GM23248 (cell line): ENCODE measurements at regions not wholly inside any gene's neighbourhood (a gene's known extent, or its start where the extent isn't known, plus 50 kb on each side); places are given as distances from the start of the nearest gene placed in this dataset.

Source experiments
- DNase-seq: peaks from one replicate; pipeline ENCODE4 v3.0.0-alpha.2; 2015
- H2AFZ ChIP-seq: fragments of 200-600 bp; sonication (generic); 2 replicates; pipeline ENCODE4 v1.6.1; 2016; ENCODE audit warnings: antibody characterized with exemption
- H3F3A ChIP-seq: fragments of 200-600 bp; sonication (generic); 2 replicates; pipeline ENCODE4 v1.6.1; 2016; ENCODE audit warnings: mild to moderate bottlenecking, antibody characterized with exemption, mixed run types; ENCODE audit not compliant: insufficient read depth
- H3K27ac ChIP-seq: fragments of 200-600 bp; sonication (generic); 2 replicates; pipeline ENCODE4 v1.5.1; 2016; ENCODE audit warnings: mild to moderate bottlenecking
- H3K27me3 ChIP-seq: fragments of 200-600 bp; sonication (generic); replicated peaks from 2 replicates; pipeline ENCODE4 v1.6.1; 2016; ENCODE audit warnings: mild to moderate bottlenecking; ENCODE audit not compliant: insufficient read depth
- H3K36me3 ChIP-seq: fragments of 200-600 bp; sonication (generic); 2 replicates; pipeline ENCODE4 v1.6.1; 2016; ENCODE audit warnings: low read depth, mild to moderate bottlenecking
- H3K4me1 ChIP-seq: fragments of 200-600 bp; sonication (generic); 2 replicates; pipeline ENCODE4 v1.6.1; 2016; ENCODE audit warnings: mild to moderate bottlenecking; ENCODE audit not compliant: insufficient read depth
- H3K4me2 ChIP-seq: fragments of 200-600 bp; sonication (generic); one replicate; pipeline ENCODE4 v1.6.1; 2016; ENCODE audit warnings: mild to moderate bottlenecking; ENCODE audit not compliant: unreplicated experiment
- H3K4me3 ChIP-seq: fragments of 200-600 bp; sonication (generic); 2 replicates; pipeline ENCODE4 v1.5.1; 2016; ENCODE audit warnings: mild to moderate bottlenecking
- H3K79me2 ChIP-seq: fragments of 200-600 bp; sonication (generic); 2 replicates; pipeline ENCODE4 v1.6.1; 2016; ENCODE audit warnings: mild to moderate bottlenecking; ENCODE audit not compliant: insufficient read depth
- H3K9ac ChIP-seq: fragments of 200-600 bp; sonication (generic); 2 replicates; pipeline ENCODE4 v1.6.1; 2016; ENCODE audit warnings: mild to moderate bottlenecking
- H3K9me2 ChIP-seq: fragments of 200-600 bp; sonication (generic); 2 replicates; pipeline ENCODE4 v1.6.1; 2016; ENCODE audit warnings: mixed run types, mild to moderate bottlenecking, moderate library complexity; ENCODE audit not compliant: insufficient read depth
- H3K9me3 ChIP-seq: fragments of 200-600 bp; sonication (generic); one replicate; pipeline ENCODE4 v1.6.1; 2017; ENCODE audit warnings: low read depth
- H4K20me1 ChIP-seq: fragments of 200-600 bp; sonication (generic); 2 replicates; pipeline ENCODE4 v1.6.0; 2016; ENCODE audit not compliant: insufficient read depth
- EZH2 ChIP-seq: fragments of 200-600 bp; sonication (generic); IDR thresholded peaks from 2 replicates; pipeline ENCODE4 v1.6.1; 2018; ENCODE audit warnings: antibody characterized with exemption, mild to moderate bottlenecking; ENCODE audit not compliant: insufficient read depth, poor library complexity, severe bottlenecking
- EZH2phosphoT487 ChIP-seq: fragments of 200-600 bp; sonication (generic); IDR thresholded peaks from 2 replicates; pipeline ENCODE4 v1.6.1; 2018; ENCODE audit warnings: antibody characterized with exemption, moderate library complexity, mild to moderate bottlenecking, low read depth; ENCODE audit not compliant: insufficient read depth
- WGBS, 2 experiments: methylation state at CpG; one replicate each; pipeline ENCODE4 v1.1.6; 2015 to 2017; ENCODE audit warnings: low lambda C conversion rate in 2 of 2, low coverage in 1 of 2; ENCODE audit errors: missing lambda C conversion rate in 2 of 2; 5-methylcytosine and 5-hydroxymethylcytosine counted together
- in situ Hi-C: fragments of 300-500 bp; cut with MboI; formaldehyde crosslinking; loops from 2 replicates; pipeline ENCODE4 v1.15.0; 2020

GRCh38 chr11:31902706-31903105 is 91.6 kb upstream of the PAX6 start:
- Histone ChIP-seq H3K79me2 (no peaks in the 10 kb centered on the region), H3K4me1 (no peaks in the 10 kb centered on the region), H3K36me3 (no peaks in the 10 kb centered on the region), H3K9ac (no peak overlapping the region), H3K4me2 (no peak overlapping the region), H3K27me3 (no peaks in the 10 kb centered on the region), H3F3A (no peaks in the 10 kb centered on the region), H3K9me3 (no peaks in the 10 kb centered on the region), H3K4me3 (no peak overlapping the region), H3K9me2 (no peaks in the 10 kb centered on the region), H3K27ac (no peak overlapping the region), H2AFZ (no peak overlapping the region), H4K20me1 (no peaks in the 10 kb centered on the region)
- in situ Hi-C loops = no loop called here
- no peak for TF ChIP-seq EZH2phosphoT487
- TF ChIP-seq EZH2 = no peak
- DNase-seq = no peak
- 45 to 61% methylated on average over 5 of the region's 5 CpGs for WGBS, 2 experiments

- WGBS, 2 experiments = 89 to 93% methylated on average over 1 of the region's 1 CpG
- peak; percentile 23 for DNase-seq
- in situ Hi-C loops = no loop called here
Measured at GRCh38 chr11:31895926-31896325, 84.8 kb upstream of the PAX6 start.

GRCh38 chr11:31887180-31887579 is 76.1 kb upstream of the PAX6 start:
- Histone ChIP-seq H3K9me3 (no peaks in the 10 kb centered on the region), H3K27me3 (peaks cover 17% of the 10 kb centered on the region; the same call in 1 of the 2 replicates), H3K4me2 (no peak overlapping the region), H3K27ac (no peak overlapping the region), H3K9me2 (no peaks in the 10 kb centered on the region), H3K36me3 (no peaks in the 10 kb centered on the region), H3K4me3 (no peak overlapping the region), H2AFZ (no peak overlapping the region), H3F3A (no peaks in the 10 kb centered on the region), H3K4me1 (no peaks in the 10 kb centered on the region), H3K9ac (no peak overlapping the region), H4K20me1 (no peaks in the 10 kb centered on the region), H3K79me2 (no peaks in the 10 kb centered on the region)
- in situ Hi-C loops = no loop called here
- 72 to 76% methylated on average over 6 of the region's 6 CpGs for WGBS, 2 experiments
- DNase-seq = no peak
- TF ChIP-seq EZH2phosphoT487 (no peak), EZH2 (no peak)

More at GRCh38 chr11:31895926-31896325, 84.8 kb upstream of the PAX6 start:
- no peak overlapping the region for H3K4me2 ChIP-seq
- no peaks in the 10 kb centered on the region for H3K79me2 ChIP-seq
- H3F3A ChIP-seq = no peaks in the 10 kb centered on the region
- no peak overlapping the region for H3K4me3 ChIP-seq
- H3K9me3 ChIP-seq = no peaks in the 10 kb centered on the region
- H3K27ac ChIP-seq = no peak overlapping the region
- no peaks in the 10 kb centered on the region for H3K9me2 ChIP-seq
- H2AFZ ChIP-seq = no peak overlapping the region
- peaks cover 9% of the 10 kb centered on the region for H3K4me1 ChIP-seq
- H3K9ac ChIP-seq = no peak overlapping the region
- H3K36me3 ChIP-seq = no peaks in the 10 kb centered on the region
- no peaks in the 10 kb centered on the region for H3K27me3 ChIP-seq
- no peak for TF ChIP-seq EZH2phosphoT487
- no peak for TF ChIP-seq EZH2
- H4K20me1 ChIP-seq = no peaks in the 10 kb centered on the region

GRCh38 chr11:31884080-31884479 is 73.0 kb upstream of the PAX6 start:
- Histone ChIP-seq H3K4me2 (no peak overlapping the region), H3K4me3 (no peak overlapping the region), H4K20me1 (no peaks in the 10 kb centered on the region), H3K9me2 (no peaks in the 10 kb centered on the region), H3K27ac (no peak overlapping the region), H3K9ac (no peak overlapping the region), H3K79me2 (no peaks in the 10 kb centered on the region), H3F3A (no peaks in the 10 kb centered on the region), H3K9me3 (no peaks in the 10 kb centered on the region), H2AFZ (no peak overlapping the region), H3K4me1 (no peaks in the 10 kb centered on the region), H3K27me3 (peaks cover 24% of the 10 kb centered on the region), H3K36me3 (no peaks in the 10 kb centered on the region)
- DNase-seq = no peak
- in situ Hi-C loops = no loop called here
- 57 to 60% methylated on average over 3 of the region's 3 CpGs for WGBS, 2 experiments
- TF ChIP-seq EZH2phosphoT487 (no peak), EZH2 (no peak)

- no peak for DNase-seq
- no peaks in the 10 kb centered on the region for H3K36me3 ChIP-seq
- TF ChIP-seq EZH2 (no peak), EZH2phosphoT487 (no peak)
- H3F3A ChIP-seq = no peaks in the 10 kb centered on the region
- no peak overlapping the region for H2AFZ ChIP-seq
- no peak overlapping the region for H3K27ac ChIP-seq
- H3K9ac ChIP-seq = no peak overlapping the region
- H3K27me3 ChIP-seq = peaks cover 24% of the 10 kb centered on the region
- H3K4me3 ChIP-seq = no peak overlapping the region
- no peaks in the 10 kb centered on the region for H4K20me1 ChIP-seq
- H3K4me1 ChIP-seq = no peaks in the 10 kb centered on the region
- 36 to 37% methylated on average over 3 of the region's 3 CpGs for WGBS, 2 experiments
- no peaks in the 10 kb centered on the region for H3K9me3 ChIP-seq
- in situ Hi-C loops = no loop called here
- H3K79me2 ChIP-seq = no peaks in the 10 kb centered on the region
- H3K9me2 ChIP-seq = no peaks in the 10 kb centered on the region
- H3K4me2 ChIP-seq = no peak overlapping the region
Measured at GRCh38 chr11:31883435-31883834, 72.3 kb upstream of the PAX6 start.
